Liver (tissue), 8 donors: ENCODE measurements at regions not wholly inside any gene's neighbourhood (a gene's known extent, or its start where the extent isn't known, plus 50 kb on each side); places are given as distances from the start of the nearest gene placed in this dataset.
A peak's percentile ranks its signal among the peaks of the same experiment; 100 is the strongest.

Experiments used
- DNase-seq: peaks from one replicate; pipeline ENCODE4 v3.0.0-alpha.2; 2017; ENCODE audit warnings: low spot score
- H3K27ac ChIP-seq, 2 donors: one replicate each; pipeline ENCODE4 v1.7.0; 2013; ENCODE audit warnings: inconsistent platforms in 2 of 2, low read length in 2 of 2, control low read depth in 1 of 2, low read depth in 1 of 2, mild to moderate bottlenecking in 1 of 2
- H3K27me3 ChIP-seq, 4 donors: one replicate each; pipeline versions ENCODE4 v1.6.1 to v1.7.0; 2013; ENCODE audit warnings: low read length in 3 of 4, inconsistent platforms in 1 of 4, mild to moderate bottlenecking in 1 of 4, moderate library complexity in 1 of 4; ENCODE audit not compliant: control insufficient read depth in 4 of 4, insufficient read depth in 4 of 4
- H3K36me3 ChIP-seq, 4 donors: one replicate each; pipeline versions ENCODE4 v1.6.1 to v1.7.0; 2013; ENCODE audit warnings: low read length in 3 of 4, mild to moderate bottlenecking in 3 of 4, low read depth in 1 of 4, moderate library complexity in 1 of 4; ENCODE audit not compliant: control insufficient read depth in 4 of 4, insufficient read depth in 3 of 4
- H3K4me1 ChIP-seq, 4 donors: one replicate each; pipeline versions ENCODE4 v1.6.1 to v1.7.0; 2013; ENCODE audit warnings: low read length in 3 of 4, mild to moderate bottlenecking in 3 of 4, moderate library complexity in 1 of 4; ENCODE audit not compliant: control insufficient read depth in 4 of 4, insufficient read depth in 4 of 4
- H3K4me3 ChIP-seq, 3 donors: one replicate each; pipeline versions ENCODE4 v1.6.1 to v1.7.0; 2013; ENCODE audit warnings: low read length in 3 of 3, control low read depth in 1 of 3, low read depth in 1 of 3, mild to moderate bottlenecking in 1 of 3
- H3K9ac ChIP-seq, 2 donors: one replicate each; pipeline ENCODE4 v1.7.0; 2013; ENCODE audit warnings: low read length in 2 of 2, mild to moderate bottlenecking in 2 of 2, moderate library complexity in 2 of 2, control low read depth in 1 of 2, low read depth in 1 of 2
- H3K9me3 ChIP-seq, 4 donors: one replicate each; pipeline versions ENCODE4 v1.6.1 to v1.7.0; 2013; ENCODE audit warnings: low read length in 3 of 4; ENCODE audit not compliant: control insufficient read depth in 4 of 4
- ATF3 ChIP-seq: IDR thresholded peaks from 2 replicates; pipeline ENCODE4 v1.6.1; 2016; ENCODE audit warnings: antibody characterized with exemption
- CTCF ChIP-seq: fragments of 150-350 bp; IDR thresholded peaks from 2 replicates; pipeline ENCODE4 v1.5.1; 2017; ENCODE audit warnings: improper control_type of control experiment, low read depth, low read length; ENCODE audit not compliant: missing input control
- EGR1 ChIP-seq, 2 donors: IDR thresholded peaks; 2 replicates each; pipeline ENCODE4 v1.6.1; 2016 to 2018; ENCODE audit warnings: antibody characterized with exemption in 2 of 2, low read depth in 2 of 2
- FOXA1 ChIP-seq: IDR thresholded peaks from 2 replicates; pipeline ENCODE4 v1.6.1; 2016; ENCODE audit warnings: antibody characterized with exemption
- FOXA2 ChIP-seq: IDR thresholded peaks from 2 replicates; pipeline ENCODE4 v1.6.1; 2016; ENCODE audit warnings: antibody characterized with exemption
- GABPA ChIP-seq, 2 donors: IDR thresholded peaks in 1 of 2; conservative IDR thresholded peaks in 1 of 2; 2 replicates each; pipeline ENCODE4 v1.6.1; 2016; ENCODE audit warnings: antibody characterized with exemption in 2 of 2, mild to moderate bottlenecking in 1 of 2, moderate library complexity in 1 of 2
- HNF4A ChIP-seq, 2 donors: conservative IDR thresholded peaks; 2 replicates each; pipeline ENCODE4 v1.6.1; 2016; ENCODE audit warnings: antibody characterized with exemption in 2 of 2, mild to moderate bottlenecking in 2 of 2
- HNF4G ChIP-seq: IDR thresholded peaks from 2 replicates; pipeline ENCODE4 v1.6.1; 2016; ENCODE audit warnings: antibody characterized with exemption
- JUND ChIP-seq, 2 donors: IDR thresholded peaks; 2 replicates each; pipeline ENCODE4 v1.6.1; 2016; ENCODE audit warnings: antibody characterized with exemption in 2 of 2
- MAX ChIP-seq: IDR thresholded peaks from 2 replicates; pipeline ENCODE4 v1.6.1; 2016; ENCODE audit warnings: antibody characterized with exemption
- NR2F2 ChIP-seq: IDR thresholded peaks from 2 replicates; pipeline ENCODE4 v1.6.1; 2016; ENCODE audit warnings: antibody characterized with exemption
- RAD21 ChIP-seq, 2 donors: IDR thresholded peaks; 2 replicates each; pipeline ENCODE4 v1.6.1; 2016; ENCODE audit warnings: antibody characterized with exemption in 2 of 2, mild to moderate bottlenecking in 2 of 2
- REST ChIP-seq: IDR thresholded peaks from 2 replicates; pipeline ENCODE4 v1.6.1; 2016; ENCODE audit warnings: antibody characterized with exemption, mild to moderate bottlenecking
- RXRA ChIP-seq, 2 donors: IDR thresholded peaks; 2 replicates each; pipeline ENCODE4 v1.6.1; 2017 to 2018; ENCODE audit warnings: antibody characterized with exemption in 2 of 2, mild to moderate bottlenecking in 1 of 2
- SP1 ChIP-seq: IDR thresholded peaks from 2 replicates; pipeline ENCODE4 v1.6.1; 2018; ENCODE audit warnings: antibody characterized with exemption, mild to moderate bottlenecking
- TAF1 ChIP-seq: conservative IDR thresholded peaks from 2 replicates; pipeline ENCODE4 v1.6.1; 2016; ENCODE audit warnings: antibody characterized with exemption, mild to moderate bottlenecking
- YY1 ChIP-seq: IDR thresholded peaks from 2 replicates; pipeline ENCODE4 v1.6.1; 2016; ENCODE audit warnings: antibody characterized with exemption, mild to moderate bottlenecking
- ZBTB33 ChIP-seq: IDR thresholded peaks from 2 replicates; pipeline ENCODE4 v1.6.1; 2016; ENCODE audit warnings: antibody characterized with exemption
- WGBS: extraction: QIAGEN DNeasy Blood & Tissue Kit; methylation state at CpG from one replicate; pipeline ENCODE4 v1.1.7; 2013; 5-methylcytosine and 5-hydroxymethylcytosine counted together
- donor health status: healthy.
- donor health status: healthy.
- donor health status: healthy.
- donor health status: healthy.
- donor health status: healthy.

GRCh38 chr21:16533692-16534407, 804.1 kb downstream of the USP25 start:
- Histone ChIP-seq H3K9me3 (no peaks in the 10 kb centered on the region), H3K36me3 (no peaks in the 10 kb centered on the region), H3K9ac (peak overlapping the region in 1 of 2 donors; percentile 93), H3K4me3 (peak overlapping the region; percentile 37 to 68 (median 61)), H3K27ac (peak overlapping the region; percentile 88 to 91), H3K27me3 (no peaks in the 10 kb centered on the region), H3K4me1 (peaks cover 0 to 15% (median 12%) of the 10 kb centered on the region in 4 donors)
- DNase-seq = no peak
- no peak for TF ChIP-seq HNF4G
- peak; percentile 7 for TF ChIP-seq FOXA2
- 61% methylated on average over 9 of the region's 9 CpGs for WGBS

- H3K9me3 ChIP-seq = no peaks in the 10 kb centered on the region
- H3K27ac ChIP-seq = peak overlapping the region; percentile 88 to 91
- TF ChIP-seq YY1 (peak; percentile 91), RAD21 (IDR thresholded peaks at IDR 0.05) (no peak), REST (no peak), JUND (IDR thresholded peaks at IDR 0.05) (peak in 1 of 2 donors; percentile 20), CTCF (no peak), HNF4A (conservative IDR thresholded peaks at IDR 0.05) (peak in 1 of 2 donors; percentile 34), TAF1 (no peak), GABPA (IDR thresholded peaks at IDR 0.05 in 1 of 2, conservative IDR thresholded peaks at IDR 0.05 in 1 of 2) (no peak), SP1 (no peak), FOXA1 (no peak), NR2F2 (peak; percentile 43), ATF3 (no peak), ZBTB33 (peak; percentile 19), EGR1 (IDR thresholded peaks at IDR 0.05; ENCODE audit: low read depth in 2 of 2) (no peak), RXRA (IDR thresholded peaks at IDR 0.05) (peak in 1 of 2 donors; percentile 36), MAX (no peak)
- WGBS = 19% methylated on average over 11 of the region's 11 CpGs
- DNase-seq = no peak
- H3K4me3 ChIP-seq = peak overlapping the region; percentile 37 to 68 (median 61)
- peak overlapping the region; percentile 1 to 93 for H3K9ac ChIP-seq
- H3K4me1 ChIP-seq = peaks cover 0 to 15% (median 12%) of the 10 kb centered on the region in 4 donors
- no peaks in the 10 kb centered on the region for H3K27me3 ChIP-seq
- no peaks in the 10 kb centered on the region for H3K36me3 ChIP-seq
These were observed 804.8 kb downstream of the USP25 start for GRCh38 chr21:16534408-16535101.
